ENCODE measurements at regions not wholly inside any gene's neighbourhood (a gene's known extent, or its start where the extent isn't known, plus 50 kb on each side); places are given as distances from the start of the nearest gene placed in this dataset.

GRCh38 chr7:69502358-69502757 lies 95.9 kb upstream of the AUTS2 start:
- Histone ChIP-seq H3K4me3 (no peak overlapping the region), H3K9me3 (no peaks in the 10 kb centered on the region), H3K27ac (no peak overlapping the region), H3K4me1 (ENCODE audit: insufficient read depth) (no peaks in the 10 kb centered on the region), H3K27me3 (no peaks in the 10 kb centered on the region), H3K36me3 (no peaks in the 10 kb centered on the region)
- no peak for DNase-seq
- intact Hi-C loops (cut with DNase I): no loop called here
- 70 to 85% (median 74%) methylated on average over 3 of the region's 3 CpGs for WGBS, 3 donors
- TF ChIP-seq EP300 (IDR thresholded peaks at IDR 0.05) (no peak), CTCF (IDR thresholded peaks at IDR 0.05) (no peak), POLR2A (IDR thresholded peaks at IDR 0.05) (no peak)

GRCh38 chr7:69504733-69505420 lies 93.4 kb upstream of the AUTS2 start:
- Histone ChIP-seq H3K27me3 (no peaks in the 10 kb centered on the region), H3K36me3 (no peaks in the 10 kb centered on the region), H3K4me1 (ENCODE audit: insufficient read depth) (no peaks in the 10 kb centered on the region), H3K4me3 (no peak overlapping the region), H3K9me3 (no peaks in the 10 kb centered on the region), H3K27ac (no peak overlapping the region)
- no peak for DNase-seq
- intact Hi-C loops (cut with DNase I): no loop called here
- no peak for TF ChIP-seq CTCF (IDR thresholded peaks at IDR 0.05)
- no peak for TF ChIP-seq POLR2A (IDR thresholded peaks at IDR 0.05)
- no peak for TF ChIP-seq EP300 (IDR thresholded peaks at IDR 0.05)
- WGBS, 3 donors: 76 to 80% (median 78%) methylated on average over 8 of the region's 8 CpGs

GRCh38 chr7:69508736-69509135 lies 89.5 kb upstream of the AUTS2 start:
- TF ChIP-seq POLR2A (IDR thresholded peaks at IDR 0.05) (no peak), CTCF (IDR thresholded peaks at IDR 0.05) (no peak), EP300 (IDR thresholded peaks at IDR 0.05) (no peak)
- intact Hi-C loops (cut with DNase I): no loop called here
- H3K9me3 ChIP-seq: no peaks in the 10 kb centered on the region

GRCh38 chr7:69510114-69510513 lies 88.2 kb upstream of the AUTS2 start:
- Histone ChIP-seq H3K4me1 (ENCODE audit: insufficient read depth) (no peaks in the 10 kb centered on the region), H3K36me3 (no peaks in the 10 kb centered on the region), H3K27ac (no peak overlapping the region), H3K27me3 (no peaks in the 10 kb centered on the region), H3K9me3 (no peaks in the 10 kb centered on the region), H3K4me3 (no peak overlapping the region)
- no peak for TF ChIP-seq EP300 (IDR thresholded peaks at IDR 0.05)
- TF ChIP-seq POLR2A (IDR thresholded peaks at IDR 0.05): no peak
- no peak for TF ChIP-seq CTCF (IDR thresholded peaks at IDR 0.05)
- intact Hi-C loops (cut with DNase I): no loop called here
- WGBS, 3 donors: 91 to 97% (median 95%) methylated on average over 4 of the region's 4 CpGs
- no peak for DNase-seq

More at GRCh38 chr7:69508736-69509135, 89.5 kb upstream of the AUTS2 start:
- DNase-seq: no peak
- no peak overlapping the region for H3K4me3 ChIP-seq
- no peak overlapping the region for H3K27ac ChIP-seq
- no peaks in the 10 kb centered on the region for H3K4me1 ChIP-seq (ENCODE audit: insufficient read depth)
- WGBS, 3 donors: 90 to 100% (median 95%) methylated on average over 2 of the region's 2 CpGs
- H3K27me3 ChIP-seq: no peaks in the 10 kb centered on the region
- H3K36me3 ChIP-seq: no peaks in the 10 kb centered on the region

All from ovary (tissue), 7 donors.